H1 (cell line): ENCODE measurements at regions not wholly inside any gene's neighbourhood (a gene's known extent, or its start where the extent isn't known, plus 50 kb on each side); places are given as distances from the start of the nearest gene placed in this dataset.

ENCODE experiments used
- CTCF ChIP-seq, 3 experiments: IDR thresholded peaks; 1 replicate in 2 of 3; 2 replicates in 1 of 3; pipeline versions ENCODE4 v1.5.1 to v1.6.1; 2011; ENCODE audit warnings: low read length in 3 of 3, mild to moderate bottlenecking in 3 of 3, inconsistent platforms in 2 of 3, low read depth in 1 of 3, moderate library complexity in 1 of 3; ENCODE audit not compliant: insufficient read depth in 1 of 3; ENCODE audit errors: control extremely low read depth in 1 of 3
- GTF2F1 ChIP-seq: IDR thresholded peaks from 2 replicates; pipeline ENCODE4 v1.6.1; 2012; ENCODE audit warnings: low read depth, low read length, improper control_type of control experiment, borderline replicate concordance

DNA sequence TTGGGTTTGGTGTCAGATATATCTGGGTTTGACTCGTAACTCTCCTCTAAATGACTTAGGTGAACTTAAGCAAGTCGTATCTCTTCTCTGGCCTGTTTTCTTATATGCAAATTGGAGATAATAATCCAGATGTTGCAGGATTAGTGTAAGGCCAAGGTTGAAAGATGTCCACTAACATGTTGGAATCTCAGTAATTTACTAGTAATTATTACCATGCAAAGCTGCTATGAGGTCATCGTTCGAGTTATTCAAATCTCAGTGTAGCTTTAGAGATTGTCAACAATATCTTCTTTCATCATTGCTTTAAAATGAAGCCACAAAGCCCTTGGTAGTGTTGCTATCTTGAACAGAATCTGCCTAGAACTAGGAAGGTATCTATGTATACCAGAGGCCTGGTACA lies 437.7 kb upstream of the KLF4 start:
- TF ChIP-seq GTF2F1 = no peak
- TF ChIP-seq CTCF (IDR thresholded peaks at IDR 0.05; ENCODE audit: control extremely low read depth in 1 of 3, insufficient read depth in 1 of 3, low read depth in 1 of 3, low read length in 3 of 3) = no peak
